ENCODE measurements at regions not wholly inside any gene's neighbourhood (a gene's known extent, or its start where the extent isn't known, plus 50 kb on each side); places are given as distances from the start of the nearest gene placed in this dataset.

GRCh38 chr10:20372748-20373147 lies 524.4 kb downstream of the NEBL start:
- TF ChIP-seq GATA2 (IDR thresholded peaks at IDR 0.05; ENCODE audit: low read depth, low read length), result no peak
- no peak for TF ChIP-seq GATA3 (IDR thresholded peaks at IDR 0.05; ENCODE audit: low read depth, low read length)

All from SH-SY5Y (cell line).